GM23338 (cell line): ENCODE measurements at regions not wholly inside any gene's neighbourhood (a gene's known extent, or its start where the extent isn't known, plus 50 kb on each side); places are given as distances from the start of the nearest gene placed in this dataset.

Source experiments
- CTCF ChIP-seq, 2 experiments: fragments of 200-600 bp in 1 of 2; sonication (generic) in 1 of 2; conservative IDR thresholded peaks; 2 replicates each; pipeline versions ENCODE4 v1.5.1 to v1.6.1; 2016 to 2017; ENCODE audit warnings: antibody characterized with exemption in 2 of 2, low read depth in 2 of 2, mild to moderate bottlenecking in 2 of 2, moderate library complexity in 1 of 2
- EZH2phosphoT487 ChIP-seq: fragments of 200-600 bp; sonication (generic); IDR thresholded peaks from one replicate; pipeline ENCODE4 v1.8.1; 2018; ENCODE audit warnings: antibody characterized with exemption; ENCODE audit not compliant: unreplicated experiment
- POLR2AphosphoS5 ChIP-seq: IDR thresholded peaks from 2 replicates; pipeline ENCODE4 v1.6.1; 2016; ENCODE audit warnings: antibody characterized with exemption, low read depth
- ZNF331 ChIP-seq: fragments of 250-450 bp; sonication (Bioruptor Pico); IDR thresholded peaks from 2 replicates; pipeline ENCODE4 v1.5.0; 2020; ENCODE audit warnings: low read depth, mild to moderate bottlenecking, moderate library complexity
- ZNF462 ChIP-seq: fragments of 250-450 bp; sonication (Bioruptor Pico); IDR thresholded peaks from 2 replicates; pipeline ENCODE4 v1.5.0; 2020; ENCODE audit warnings: mild to moderate bottlenecking, moderate library complexity
- TF ChIP-seq, protein P1 (sequence below): IDR thresholded peaks from one replicate; pipeline ENCODE4 v1.6.1; 2018; ENCODE audit warnings: antibody characterized with exemption; ENCODE audit not compliant: unreplicated experiment

DNA sequence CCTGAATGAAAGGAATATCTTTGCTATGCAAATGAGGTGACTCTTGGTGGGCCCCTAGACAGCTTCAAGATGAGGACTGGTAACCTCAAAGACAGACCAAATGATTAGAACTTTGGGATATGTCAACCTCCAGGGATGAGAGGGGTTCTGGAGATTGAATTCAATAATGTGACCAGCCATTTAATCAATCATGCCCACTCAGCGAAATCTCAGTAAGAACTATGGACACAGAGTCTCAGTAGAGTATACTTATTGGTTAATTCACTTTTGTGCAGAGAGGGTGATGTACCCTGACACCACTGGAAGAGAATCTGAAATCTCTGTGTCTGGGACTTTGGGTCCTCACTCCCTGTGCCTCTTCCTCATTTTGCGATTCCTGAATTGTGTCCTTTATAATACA lies 662.8 kb downstream of the OLFM4 start (continued):
- no peak for TF ChIP-seq ZNF462 (CRISPR knock-in tag)
- no peak for TF ChIP-seq CTCF (conservative IDR thresholded peaks at IDR 0.05; ENCODE audit: low read depth in 2 of 2)
- no peak for TF ChIP-seq ZNF331 (CRISPR knock-in tag)
- TF ChIP-seq, protein P1, sequence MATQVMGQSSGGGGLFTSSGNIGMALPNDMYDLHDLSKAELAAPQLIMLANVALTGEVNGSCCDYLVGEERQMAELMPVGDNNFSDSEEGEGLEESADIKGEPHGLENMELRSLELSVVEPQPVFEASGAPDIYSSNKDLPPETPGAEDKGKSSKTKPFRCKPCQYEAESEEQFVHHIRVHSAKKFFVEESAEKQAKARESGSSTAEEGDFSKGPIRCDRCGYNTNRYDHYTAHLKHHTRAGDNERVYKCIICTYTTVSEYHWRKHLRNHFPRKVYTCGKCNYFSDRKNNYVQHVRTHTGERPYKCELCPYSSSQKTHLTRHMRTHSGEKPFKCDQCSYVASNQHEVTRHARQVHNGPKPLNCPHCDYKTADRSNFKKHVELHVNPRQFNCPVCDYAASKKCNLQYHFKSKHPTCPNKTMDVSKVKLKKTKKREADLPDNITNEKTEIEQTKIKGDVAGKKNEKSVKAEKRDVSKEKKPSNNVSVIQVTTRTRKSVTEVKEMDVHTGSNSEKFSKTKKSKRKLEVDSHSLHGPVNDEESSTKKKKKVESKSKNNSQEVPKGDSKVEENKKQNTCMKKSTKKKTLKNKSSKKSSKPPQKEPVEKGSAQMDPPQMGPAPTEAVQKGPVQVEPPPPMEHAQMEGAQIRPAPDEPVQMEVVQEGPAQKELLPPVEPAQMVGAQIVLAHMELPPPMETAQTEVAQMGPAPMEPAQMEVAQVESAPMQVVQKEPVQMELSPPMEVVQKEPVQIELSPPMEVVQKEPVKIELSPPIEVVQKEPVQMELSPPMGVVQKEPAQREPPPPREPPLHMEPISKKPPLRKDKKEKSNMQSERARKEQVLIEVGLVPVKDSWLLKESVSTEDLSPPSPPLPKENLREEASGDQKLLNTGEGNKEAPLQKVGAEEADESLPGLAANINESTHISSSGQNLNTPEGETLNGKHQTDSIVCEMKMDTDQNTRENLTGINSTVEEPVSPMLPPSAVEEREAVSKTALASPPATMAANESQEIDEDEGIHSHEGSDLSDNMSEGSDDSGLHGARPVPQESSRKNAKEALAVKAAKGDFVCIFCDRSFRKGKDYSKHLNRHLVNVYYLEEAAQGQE, result no peak
- no peak for TF ChIP-seq POLR2AphosphoS5
- TF ChIP-seq EZH2phosphoT487, result no peak
